Tibial nerve (tissue), 4 donors: ENCODE measurements at regions not wholly inside any gene's neighbourhood (a gene's known extent, or its start where the extent isn't known, plus 50 kb on each side); places are given as distances from the start of the nearest gene placed in this dataset.

ENCODE experiments used
- EP300 ChIP-seq, 2 donors: sonication (generic); formaldehyde crosslinking; IDR thresholded peaks; one replicate each; pipeline ENCODE4 v1.6.1; 2017; ENCODE audit warnings: antibody characterized with exemption in 2 of 2, mild to moderate bottlenecking in 1 of 2
- POLR2A ChIP-seq, 2 donors: fragments of 450-650 bp; IDR thresholded peaks; one replicate each; pipeline ENCODE4 v1.6.1; 2017; ENCODE audit warnings: antibody characterized with exemption in 2 of 2, mild to moderate bottlenecking in 2 of 2, moderate library complexity in 2 of 2
- TF ChIP-seq, protein P1 (sequence below), 5 experiments: fragments of 200-600 bp in 3 of 5; fragments of 450-650 bp in 2 of 5; sonication (generic) in 3 of 5; IDR thresholded peaks; one replicate each; pipeline ENCODE4 v1.5.1; 2016 to 2019; ENCODE audit warnings: antibody characterized with exemption in 5 of 5, mild to moderate bottlenecking in 3 of 5, moderate library complexity in 2 of 5

DNA sequence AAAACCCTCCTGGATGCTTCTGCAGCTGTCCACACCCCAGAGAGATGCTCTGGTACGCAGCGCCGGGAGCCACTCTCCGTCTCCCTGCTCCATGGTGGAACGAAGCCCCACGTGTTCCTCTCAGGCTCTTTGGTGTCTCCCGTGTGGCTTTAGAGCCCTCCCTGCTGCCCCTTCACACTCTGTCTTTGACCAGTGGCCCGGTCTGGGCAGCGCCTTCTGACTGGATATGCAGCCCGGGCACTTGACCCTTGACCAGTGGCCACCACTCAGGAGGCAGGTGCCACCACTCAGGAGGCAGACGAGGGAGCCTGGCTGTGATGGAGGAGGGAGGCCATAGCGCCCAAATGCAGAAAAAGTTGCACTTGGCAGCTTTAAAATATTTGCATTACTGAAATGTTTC lies 214.5 kb upstream of the SALL3 start:
- TF ChIP-seq EP300 (IDR thresholded peaks at IDR 0.05), result no peak
- no peak for TF ChIP-seq POLR2A (IDR thresholded peaks at IDR 0.05)
- TF ChIP-seq, protein P1, sequence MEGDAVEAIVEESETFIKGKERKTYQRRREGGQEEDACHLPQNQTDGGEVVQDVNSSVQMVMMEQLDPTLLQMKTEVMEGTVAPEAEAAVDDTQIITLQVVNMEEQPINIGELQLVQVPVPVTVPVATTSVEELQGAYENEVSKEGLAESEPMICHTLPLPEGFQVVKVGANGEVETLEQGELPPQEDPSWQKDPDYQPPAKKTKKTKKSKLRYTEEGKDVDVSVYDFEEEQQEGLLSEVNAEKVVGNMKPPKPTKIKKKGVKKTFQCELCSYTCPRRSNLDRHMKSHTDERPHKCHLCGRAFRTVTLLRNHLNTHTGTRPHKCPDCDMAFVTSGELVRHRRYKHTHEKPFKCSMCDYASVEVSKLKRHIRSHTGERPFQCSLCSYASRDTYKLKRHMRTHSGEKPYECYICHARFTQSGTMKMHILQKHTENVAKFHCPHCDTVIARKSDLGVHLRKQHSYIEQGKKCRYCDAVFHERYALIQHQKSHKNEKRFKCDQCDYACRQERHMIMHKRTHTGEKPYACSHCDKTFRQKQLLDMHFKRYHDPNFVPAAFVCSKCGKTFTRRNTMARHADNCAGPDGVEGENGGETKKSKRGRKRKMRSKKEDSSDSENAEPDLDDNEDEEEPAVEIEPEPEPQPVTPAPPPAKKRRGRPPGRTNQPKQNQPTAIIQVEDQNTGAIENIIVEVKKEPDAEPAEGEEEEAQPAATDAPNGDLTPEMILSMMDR (IDR thresholded peaks at IDR 0.05), result no peak
